HS-27A (cell line): ENCODE measurements at regions not wholly inside any gene's neighbourhood (a gene's known extent, or its start where the extent isn't known, plus 50 kb on each side); places are given as distances from the start of the nearest gene placed in this dataset.
A peak's percentile ranks its signal among the peaks of the same experiment; 100 is the strongest.
"Not testable (repeated sequence)": the region's sequence is repeated elsewhere in the genome, so short reads cannot be mapped to it uniquely, and the experiment has no call there.

Experiments
- DNase-seq: peaks from one replicate; pipeline ENCODE4 v3.0.0-alpha.2; 2012; ENCODE audit warnings: low read depth, missing footprints

- no peak for DNase-seq
Observed at GRCh38 chr3:95271395-95271794, 1208.5 kb downstream of the NSUN3 start.

GRCh38 chr3:95272166-95272565 is 1209.3 kb downstream of the NSUN3 start:
- DNase-seq = no peak

GRCh38 chr3:95272781-95273180 is 1209.9 kb downstream of the NSUN3 start:
- DNase-seq = no peak

DNA sequence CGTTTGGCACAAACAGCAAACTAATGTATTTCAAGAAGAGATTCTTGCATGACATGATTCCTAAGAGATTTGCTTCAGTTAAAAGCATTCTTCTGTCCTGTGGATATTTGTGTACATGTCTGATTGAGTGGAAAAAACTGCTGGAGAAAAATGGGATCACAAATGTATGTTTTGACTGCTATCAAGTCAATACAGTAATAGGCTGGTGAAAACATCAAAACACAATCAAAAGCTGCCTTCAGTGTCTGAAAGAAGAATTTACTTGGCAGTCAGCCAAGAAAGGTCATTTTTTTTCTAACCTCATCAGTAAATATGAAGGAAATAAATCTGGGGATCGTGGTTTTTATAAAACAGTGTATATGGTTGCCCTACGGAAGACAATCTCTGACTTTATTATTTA is 1214.8 kb downstream of the NSUN3 start:
- DNase-seq = no peak

GRCh38 chr3:95280711-95281352 is 1218.0 kb downstream of the NSUN3 start:
- DNase-seq = no peak

DNA sequence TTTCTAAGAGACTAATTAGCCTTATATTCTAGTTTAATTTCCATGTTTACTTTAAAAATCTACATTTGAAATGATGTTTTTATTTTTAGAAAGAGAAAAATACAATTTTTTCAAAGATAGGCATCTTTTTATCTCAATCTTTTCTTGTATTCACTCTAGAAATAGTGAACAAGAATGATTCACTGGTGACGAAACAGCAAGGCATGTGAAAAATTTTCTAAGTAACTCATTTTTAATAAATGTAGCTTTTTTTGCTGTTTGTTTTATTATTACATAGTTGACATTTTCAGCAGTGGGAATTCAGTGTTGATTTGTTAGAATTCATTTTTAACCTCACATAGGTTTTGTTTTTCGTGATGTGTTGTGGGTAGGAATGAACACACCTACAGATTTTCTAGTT is 1226.4 kb downstream of the NSUN3 start:
- DNase-seq = peak; percentile 73

GRCh38 chr3:95297581-95297980 is 1234.7 kb downstream of the NSUN3 start:
- no peak for DNase-seq

DNA sequence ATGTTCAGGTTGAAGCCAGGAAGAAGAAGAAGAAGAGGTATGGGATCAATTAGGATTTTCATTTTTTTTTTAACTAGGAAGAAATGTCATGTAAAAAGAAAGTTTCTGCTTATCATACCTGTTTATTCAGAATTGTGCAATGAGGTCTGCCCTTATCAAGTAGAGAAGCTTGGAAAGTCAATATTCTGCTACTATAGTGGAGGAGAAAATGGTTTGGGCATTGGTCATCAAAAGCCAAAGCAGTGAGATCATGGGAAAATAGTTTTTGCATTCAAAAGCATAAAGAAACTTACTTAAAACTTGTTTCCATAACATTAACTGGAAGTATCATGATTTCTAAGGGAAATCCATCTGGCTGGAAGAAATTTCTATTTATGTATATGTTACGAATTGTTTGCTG is 1239.2 kb downstream of the NSUN3 start:
- DNase-seq = peak; percentile 69

DNA sequence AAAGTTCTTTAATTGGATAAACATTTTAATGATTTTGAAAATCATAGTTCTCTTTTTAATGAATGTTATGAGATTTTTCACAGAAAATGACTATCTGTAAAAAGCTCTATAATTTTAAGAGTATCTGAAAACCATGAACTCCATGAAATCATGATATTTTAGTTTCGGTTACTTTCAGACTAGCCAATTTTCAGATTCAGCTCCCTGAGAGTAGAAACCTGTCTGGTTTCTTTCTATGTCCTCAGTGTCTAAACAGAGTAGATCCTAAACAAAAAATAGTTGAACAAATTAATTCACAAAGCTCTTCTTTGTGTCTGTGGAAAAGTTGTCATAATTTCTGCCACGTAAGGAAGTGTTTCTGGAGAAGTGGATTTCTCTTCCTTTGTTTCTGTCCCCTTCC is 1247.7 kb downstream of the NSUN3 start:
- DNase-seq = no peak

DNA sequence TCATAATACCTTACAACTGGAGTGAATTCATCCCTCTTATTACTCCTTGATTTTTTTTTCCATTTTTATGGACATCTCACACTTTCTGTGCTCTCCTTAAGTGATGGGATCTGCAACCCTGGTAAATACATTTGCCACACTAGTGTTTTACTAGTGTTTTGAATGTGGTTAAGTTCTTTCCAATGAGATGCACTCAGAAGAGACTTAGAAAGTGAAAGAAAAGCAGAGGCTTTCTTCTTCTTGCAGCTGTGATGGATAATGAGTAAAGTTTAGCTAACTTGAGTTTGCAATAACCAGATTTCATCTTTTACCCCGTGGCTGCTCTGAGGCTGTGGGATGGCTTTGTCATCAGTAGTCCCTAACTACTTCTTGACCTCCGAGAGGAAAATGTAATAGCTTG is 1248.4 kb downstream of the NSUN3 start:
- DNase-seq = no peak

- DNase-seq = no peak
Observed at GRCh38 chr3:95312650-95313049, 1249.8 kb downstream of the NSUN3 start.

DNA sequence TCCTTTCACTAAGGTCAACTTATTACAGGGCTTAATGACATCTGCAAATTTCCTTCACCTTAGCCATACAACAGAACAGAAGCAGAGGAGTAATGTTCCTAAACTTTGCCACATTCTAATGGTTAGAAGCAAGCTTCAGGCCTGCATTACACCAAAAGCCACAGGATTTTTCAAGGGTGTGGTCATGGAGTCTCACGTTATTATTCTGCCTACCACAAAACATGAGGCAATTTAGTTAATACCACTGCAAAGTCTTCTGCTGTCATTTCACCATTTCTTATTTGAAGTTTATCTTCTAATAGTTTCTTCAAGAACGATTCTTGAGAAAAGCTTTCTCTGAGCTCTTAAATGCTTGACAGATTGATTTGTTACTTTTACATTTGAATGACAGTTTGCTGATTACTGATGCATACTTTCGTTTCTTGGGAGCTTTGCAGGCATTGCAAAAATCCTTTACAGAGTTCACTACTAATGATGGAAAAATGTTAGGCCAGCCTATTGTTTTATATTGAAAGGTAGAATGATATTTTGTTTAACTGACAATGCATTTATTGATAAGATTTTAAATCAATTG is 1257.1 kb downstream of the NSUN3 start:
- peak; percentile 40 for DNase-seq

DNA sequence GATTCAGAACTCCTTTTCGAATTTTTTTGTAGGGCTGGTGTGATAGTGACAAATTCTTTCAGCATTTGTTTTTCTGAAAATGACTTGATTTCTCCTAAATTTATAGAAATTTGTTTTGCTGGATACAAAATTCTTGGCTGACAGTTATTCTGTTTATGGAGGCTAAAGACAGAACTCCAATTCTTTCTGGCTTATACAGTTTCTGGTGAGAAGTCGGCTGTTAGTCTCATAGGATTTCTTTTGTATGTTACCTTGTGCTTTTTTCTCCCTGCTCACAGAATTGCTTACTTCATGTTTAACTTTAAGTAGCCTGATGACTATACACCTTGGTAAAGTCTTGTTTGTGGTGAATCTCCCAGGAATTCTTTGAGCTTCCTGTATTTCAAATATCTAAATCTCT is 1264.6 kb downstream of the NSUN3 start:
- no peak for DNase-seq

GRCh38 chr3:95333826-95334225 is 1271.0 kb downstream of the NSUN3 start:
- no peak for DNase-seq

- no peak for DNase-seq
Observed at GRCh38 chr3:95334461-95334860, 1271.6 kb downstream of the NSUN3 start.

- DNase-seq = no peak
Observed at GRCh38 chr3:95335517-95335916, 1272.7 kb downstream of the NSUN3 start.

GRCh38 chr3:95338446-95338845 is 1275.6 kb downstream of the NSUN3 start:
- no peak for DNase-seq

DNA sequence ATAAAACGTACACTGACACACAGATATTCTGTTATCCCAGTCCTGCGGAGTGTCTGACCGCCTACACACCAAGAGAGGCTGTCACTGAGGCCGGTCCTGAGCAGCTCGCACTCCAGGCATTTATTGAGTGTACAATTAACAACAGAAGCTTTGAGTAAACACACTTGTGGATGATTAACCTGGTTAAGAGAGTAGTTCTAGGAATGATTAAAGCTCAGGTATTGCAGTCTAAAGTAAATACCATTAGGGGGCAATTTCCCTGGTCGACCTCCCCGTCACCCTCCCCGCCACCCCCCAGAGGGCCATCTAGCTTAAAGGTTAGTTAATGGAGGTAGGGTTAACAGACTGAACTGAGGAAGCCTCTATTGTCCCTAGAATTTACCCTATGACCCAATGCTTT is 1278.5 kb downstream of the NSUN3 start:
- no peak for DNase-seq

- DNase-seq = no peak
Observed at GRCh38 chr3:95343228-95343627, 1280.4 kb downstream of the NSUN3 start.

GRCh38 chr3:95343767-95344166 is 1280.9 kb downstream of the NSUN3 start:
- no peak for DNase-seq

DNA sequence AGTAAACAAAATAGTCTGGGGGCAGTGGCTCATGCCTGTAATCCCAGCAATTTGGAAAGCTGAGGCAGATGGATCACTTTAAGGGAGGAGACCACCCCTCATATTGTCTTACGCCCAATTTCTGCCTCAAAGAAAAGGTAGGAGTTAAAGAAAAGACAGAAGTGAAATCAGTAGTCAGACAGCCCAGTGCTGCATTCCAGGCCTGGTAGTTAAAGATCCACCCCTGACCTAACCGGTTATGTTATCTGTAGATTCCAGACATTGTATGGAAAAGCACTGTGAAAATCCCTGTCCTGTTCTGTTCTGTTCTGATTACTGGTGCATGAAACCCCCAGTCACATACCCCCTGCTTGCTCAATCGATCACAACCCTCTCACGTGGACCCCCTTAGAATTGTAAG is 1285.1 kb downstream of the NSUN3 start:
- DNase-seq = not testable (repeated sequence)

GRCh38 chr3:95348879-95349278 is 1286.0 kb downstream of the NSUN3 start:
- DNase-seq = no peak

DNA sequence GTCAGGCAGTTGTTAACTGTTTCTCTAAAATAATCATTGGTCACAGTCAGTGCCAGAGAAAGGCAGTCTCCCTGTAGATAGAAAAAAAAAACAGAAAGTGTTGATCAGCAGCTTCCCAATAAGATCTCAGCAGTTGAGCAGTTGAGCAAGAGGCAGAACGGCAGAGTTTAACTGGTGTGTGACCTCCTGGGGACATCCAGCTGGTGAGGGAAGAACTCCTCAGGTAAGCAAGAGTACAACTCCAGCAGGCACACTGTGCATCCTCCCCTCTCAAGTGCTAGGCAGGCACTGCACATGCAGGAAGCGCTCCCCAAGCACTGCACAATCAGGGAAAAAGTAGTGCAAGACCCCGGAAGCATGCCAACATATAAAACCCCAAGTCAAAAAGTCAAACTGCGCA is 1287.2 kb downstream of the NSUN3 start:
- no peak for DNase-seq

GRCh38 chr3:95351158-95351557 is 1288.3 kb downstream of the NSUN3 start:
- no peak for DNase-seq
